A549 (cell line): ENCODE measurements at regions not wholly inside any gene's neighbourhood (a gene's known extent, or its start where the extent isn't known, plus 50 kb on each side); places are given as distances from the start of the nearest gene placed in this dataset.

Source experiments
- CHD2 ChIP-seq: fragments of 150-350 bp; IDR thresholded peaks from 2 replicates; pipeline ENCODE4 v1.6.1; 2014; ENCODE audit warnings: low read length; ENCODE audit not compliant: partially characterized antibody
- EHMT2 ChIP-seq: fragments of 200-600 bp; sonication (generic); IDR thresholded peaks from 2 replicates; pipeline ENCODE4 v1.6.1; 2016; ENCODE audit warnings: antibody characterized with exemption, low read depth, mild to moderate bottlenecking, moderate library complexity
- EP300 ChIP-seq, 2 experiments: fragments of >200 bp; sonication (Bioruptor Twin); formaldehyde crosslinking; IDR thresholded peaks; 2 replicates in 1 of 2; 3 replicates in 1 of 2; pipeline ENCODE4 v1.6.1; 2016 to 2017
- JUN ChIP-seq, 2 experiments: fragments of >200 bp; sonication (Bioruptor Twin); formaldehyde crosslinking; IDR thresholded peaks; 2 replicates in 1 of 2; 3 replicates in 1 of 2; pipeline ENCODE4 v1.6.1; 2016 to 2017
- MAFK ChIP-seq: fragments of 450-650 bp; IDR thresholded peaks from 2 replicates; pipeline ENCODE4 v1.6.1; 2014; ENCODE audit not compliant: partially characterized antibody
- POLR2A ChIP-seq: IDR thresholded peaks from 2 replicates; pipeline ENCODE4 v1.6.1; 2012; ENCODE audit warnings: mild to moderate bottlenecking, low read length
- RCOR1 ChIP-seq: fragments of 150-350 bp; IDR thresholded peaks from 2 replicates; pipeline ENCODE4 v1.6.1; 2014; ENCODE audit warnings: antibody characterized with exemption, low read length, low read depth
- USF2 ChIP-seq: fragments of 450-650 bp; IDR thresholded peaks from 2 replicates; pipeline ENCODE4 v1.6.1; 2014; ENCODE audit warnings: antibody characterized with exemption

GRCh38 chr18:38470421-38470820 lies 904.8 kb upstream of the CELF4 start:
- no peak for TF ChIP-seq EP300 (IDR thresholded peaks at IDR 0.05)
- no peak for TF ChIP-seq MAFK
- TF ChIP-seq EHMT2, result no peak
- TF ChIP-seq CHD2, result no peak
- no peak for TF ChIP-seq USF2
- TF ChIP-seq JUN (IDR thresholded peaks at IDR 0.05), result no peak
- TF ChIP-seq RCOR1, result no peak
- TF ChIP-seq POLR2A, result no peak
